C4-2B (cell line): ENCODE measurements at regions not wholly inside any gene's neighbourhood (a gene's known extent, or its start where the extent isn't known, plus 50 kb on each side); places are given as distances from the start of the nearest gene placed in this dataset.
A peak's percentile ranks its signal among the peaks of the same experiment; 100 is the strongest.

ENCODE experiments used
- H3K27ac ChIP-seq: fragments of 450-650 bp; 2 replicates; pipeline ENCODE4 v1.5.1; 2017
- CTCF ChIP-seq: fragments of 450-650 bp; conservative IDR thresholded peaks from 2 replicates; pipeline ENCODE4 v1.5.1; 2017; ENCODE audit warnings: mild to moderate bottlenecking
- ZFX ChIP-seq: fragments of 450-650 bp; IDR thresholded peaks from 2 replicates; pipeline ENCODE4 v1.6.1; 2017

- H3K27ac ChIP-seq, result no peak overlapping the region
- TF ChIP-seq ZFX (no peak), CTCF (no peak)
Measured at GRCh38 chr7:26052706-26053105, 99.3 kb upstream of the NFE2L3 start.

- no peak for TF ChIP-seq ZFX
- no peak overlapping the region for H3K27ac ChIP-seq
Measured at GRCh38 chr7:26054386-26054785, 97.6 kb upstream of the NFE2L3 start.

GRCh38 chr7:26055241-26055640 is 96.8 kb upstream of the NFE2L3 start:
- no peak for TF ChIP-seq CTCF
- TF ChIP-seq ZFX, result no peak
- no peak overlapping the region for H3K27ac ChIP-seq

- no peak for TF ChIP-seq CTCF
- H3K27ac ChIP-seq, result no peak overlapping the region; the same call in 1 of the 2 replicates
Measured at GRCh38 chr7:26060733-26061677, 91.0 kb upstream of the NFE2L3 start.

- no peak overlapping the region for H3K27ac ChIP-seq
- TF ChIP-seq ZFX (no peak), CTCF (peak; percentile 91)
Measured at GRCh38 chr7:26061678-26062603, 90.1 kb upstream of the NFE2L3 start.

- TF ChIP-seq CTCF, result no peak
- TF ChIP-seq ZFX, result no peak
- H3K27ac ChIP-seq, result no peak overlapping the region
Measured at GRCh38 chr7:26065652-26066051, 86.3 kb upstream of the NFE2L3 start.

- TF ChIP-seq ZFX (no peak), CTCF (no peak)
Measured at GRCh38 chr7:26066736-26067135, 85.3 kb upstream of the NFE2L3 start.

More at GRCh38 chr7:26066736-26067135, 85.3 kb upstream of the NFE2L3 start:
- no peak overlapping the region for H3K27ac ChIP-seq
